GM21526 (cell line): ENCODE measurements at regions not wholly inside any gene's neighbourhood (a gene's known extent, or its start where the extent isn't known, plus 50 kb on each side); places are given as distances from the start of the nearest gene placed in this dataset.

ENCODE experiments used
- ATAC-seq: cut with Tn5 transposase; IDR thresholded peaks from one replicate; pipeline ENCODE4 v1.9.1; 2021; ENCODE audit warnings: moderate library complexity; ENCODE audit not compliant: unreplicated experiment, low FRiP score

DNA sequence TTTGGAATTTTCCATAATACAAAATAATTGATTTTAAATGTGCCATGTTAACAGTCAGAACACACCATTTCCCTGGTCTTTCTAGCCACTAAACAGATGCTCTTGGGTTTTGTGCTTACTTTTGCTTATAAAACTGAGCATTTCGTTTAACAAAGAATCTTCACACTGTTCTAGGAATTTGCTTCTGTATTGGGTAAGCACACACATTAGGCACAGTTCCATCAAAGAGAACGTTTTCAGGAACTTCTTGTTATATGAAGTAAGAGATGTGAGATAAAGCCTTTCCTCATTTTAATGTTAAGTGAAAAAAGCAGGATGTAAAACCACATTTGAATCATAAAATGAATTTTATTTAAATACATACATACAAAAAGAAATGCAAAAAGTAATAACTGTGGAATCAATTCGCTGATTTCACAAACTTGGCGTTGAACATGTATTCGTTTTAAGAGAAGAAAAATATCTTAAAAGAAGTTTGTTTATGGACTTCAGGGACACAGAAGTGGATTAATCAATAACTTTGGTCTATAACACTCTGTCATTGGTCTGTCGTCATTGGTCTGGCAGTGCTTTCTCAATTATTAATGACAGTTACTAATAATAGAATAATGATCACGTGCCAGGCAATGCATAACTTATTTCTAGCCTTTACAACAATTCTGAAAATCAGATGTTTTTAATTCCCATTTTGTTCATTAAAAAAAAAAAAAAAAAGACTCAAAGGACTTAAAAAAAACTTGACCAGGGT is 199.9 kb upstream of the PRDM1 start:
- ATAC-seq = no peak

DNA sequence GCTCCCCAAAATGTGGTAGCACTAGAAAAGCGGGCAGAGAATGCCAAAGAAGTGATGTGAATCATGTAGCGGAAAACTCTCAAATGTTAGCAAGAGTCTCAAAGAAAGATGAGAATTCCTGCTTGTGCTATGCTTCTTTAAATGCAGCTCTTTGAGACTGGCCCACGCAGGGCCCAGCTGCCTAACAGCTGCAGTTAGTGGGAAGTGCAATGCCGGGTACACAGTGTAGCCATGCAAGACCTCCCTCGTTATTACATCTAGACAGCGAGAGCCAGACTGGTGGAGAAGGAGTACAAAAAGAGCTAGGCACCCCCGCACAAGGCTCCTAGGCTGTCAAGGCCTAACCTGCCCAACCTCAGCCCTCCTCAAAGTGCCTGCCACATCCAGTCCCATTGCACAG is 201.7 kb upstream of the PRDM1 start:
- ATAC-seq = no peak

DNA sequence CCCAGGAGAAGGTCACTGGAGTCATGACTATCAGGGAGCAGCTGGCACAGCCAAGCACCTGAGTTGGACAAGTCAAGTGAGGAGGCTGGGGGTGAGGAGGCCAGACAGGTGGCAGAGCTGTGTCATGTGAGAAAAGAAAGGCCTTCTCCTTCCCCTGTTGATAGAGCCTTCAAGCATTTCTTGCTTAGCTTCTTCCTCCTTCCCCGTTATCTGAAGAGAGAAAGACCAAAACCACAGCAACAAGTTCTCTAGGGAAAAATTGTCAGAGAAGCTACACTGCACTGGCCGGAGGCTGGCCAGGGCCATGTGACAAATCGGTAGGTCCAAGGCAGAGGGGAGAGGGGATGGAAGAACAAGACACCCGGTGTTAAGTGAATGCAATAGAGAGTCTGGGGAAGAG is 202.1 kb upstream of the PRDM1 start:
- no peak for ATAC-seq

- ATAC-seq = no peak
Measured at GRCh38 chr6:105882828-105883227, 203.3 kb upstream of the PRDM1 start.

GRCh38 chr6:105882121-105882803 is 203.9 kb upstream of the PRDM1 start:
- no peak for ATAC-seq

GRCh38 chr6:105881608-105882007 is 204.5 kb upstream of the PRDM1 start:
- no peak for ATAC-seq

- no peak for ATAC-seq
Measured at GRCh38 chr6:105880030-105880492, 206.1 kb upstream of the PRDM1 start.

DNA sequence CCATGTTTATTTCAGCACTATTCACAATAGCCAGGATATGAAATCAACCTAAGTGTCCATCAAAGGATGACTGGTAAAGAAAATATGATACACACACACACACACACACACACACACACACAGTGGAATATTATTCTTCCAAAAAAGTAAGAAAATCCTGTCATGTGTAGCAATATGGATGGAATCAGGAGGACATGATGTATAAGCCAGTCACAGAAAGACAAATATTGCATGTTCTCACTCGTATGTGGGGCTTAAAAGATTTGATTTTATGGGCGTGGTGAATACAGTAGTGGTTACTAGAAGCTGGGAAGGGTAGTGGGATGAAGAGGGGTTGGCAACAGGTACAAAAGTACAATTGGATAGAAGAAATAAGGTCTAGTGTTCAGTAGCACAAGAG is 207.0 kb upstream of the PRDM1 start:
- no peak for ATAC-seq

DNA sequence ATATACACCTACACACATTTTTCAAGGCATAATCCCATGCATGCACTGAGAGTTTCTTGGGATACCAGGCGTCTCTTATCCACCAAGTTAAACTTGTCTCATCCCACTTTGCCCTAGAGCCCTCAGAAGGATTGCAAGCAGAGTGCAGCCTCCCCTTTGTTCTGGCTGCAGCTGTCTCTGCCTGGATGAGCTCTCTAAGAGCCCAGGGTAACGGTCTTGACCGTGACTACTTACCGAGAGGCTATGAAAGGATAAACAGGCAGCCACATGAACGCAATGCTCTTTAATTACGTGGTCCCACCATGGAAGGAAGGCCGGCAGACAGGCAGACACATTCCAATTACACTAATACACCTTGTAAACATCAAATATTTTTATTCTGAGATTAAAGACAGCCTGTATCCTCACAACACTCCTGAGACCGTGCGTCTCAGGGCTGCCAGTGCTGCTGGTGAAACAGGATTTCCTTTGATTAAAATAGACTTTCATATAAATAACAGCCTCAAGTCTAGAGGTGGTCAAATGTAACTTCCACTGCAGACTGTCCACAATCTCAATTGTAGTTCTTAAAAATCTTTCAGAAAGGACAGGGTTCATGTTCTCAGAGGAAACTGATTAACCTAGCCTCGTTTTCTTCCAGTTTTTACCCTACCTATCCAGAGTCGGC is 210.0 kb upstream of the PRDM1 start:
- no peak for ATAC-seq

DNA sequence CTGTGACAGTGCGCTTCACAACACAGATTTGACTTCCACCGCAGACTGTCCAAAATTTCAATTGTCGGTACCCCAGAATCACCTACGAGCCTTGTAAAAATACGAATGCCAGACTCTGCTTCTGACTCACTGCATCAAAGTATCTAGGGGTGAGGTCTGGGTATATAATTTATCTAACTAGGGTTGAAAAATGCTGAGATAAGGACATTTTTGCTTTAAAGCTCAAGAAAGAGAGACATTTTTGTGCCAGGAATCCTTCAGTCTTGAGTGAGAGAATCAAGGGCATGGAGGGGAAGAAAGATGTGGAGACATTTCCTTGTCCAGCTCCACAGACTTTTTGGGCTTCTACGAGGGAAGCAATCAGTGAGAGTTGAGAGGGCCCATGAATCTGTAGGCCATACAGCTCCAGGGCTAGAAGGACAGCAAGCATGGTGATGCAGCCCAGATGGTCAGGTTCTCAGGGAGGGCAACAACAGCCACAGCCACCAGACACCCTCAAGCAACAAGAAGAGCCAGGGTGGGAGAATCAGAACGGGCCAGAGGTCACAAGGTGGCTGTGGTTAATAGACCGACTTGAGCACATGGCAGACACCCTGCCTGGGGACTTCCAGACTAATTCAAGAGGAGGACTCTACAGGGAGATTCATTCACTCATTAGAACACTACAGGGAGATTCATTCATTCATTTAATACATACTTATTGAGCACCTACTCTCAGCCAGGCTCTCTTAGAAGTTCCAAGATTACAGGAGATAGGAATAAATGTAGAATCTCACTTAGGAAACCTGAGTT is 211.1 kb upstream of the PRDM1 start:
- no peak for ATAC-seq

GRCh38 chr6:105873799-105874198 is 212.3 kb upstream of the PRDM1 start:
- ATAC-seq = no peak

- no peak for ATAC-seq
Measured at GRCh38 chr6:105873211-105873704, 212.9 kb upstream of the PRDM1 start.

GRCh38 chr6:105872249-105872648 is 213.9 kb upstream of the PRDM1 start:
- no peak for ATAC-seq

GRCh38 chr6:105871542-105871941 is 214.6 kb upstream of the PRDM1 start:
- ATAC-seq = no peak

- ATAC-seq = no peak
Measured at GRCh38 chr6:105869835-105870440, 216.2 kb upstream of the PRDM1 start.

DNA sequence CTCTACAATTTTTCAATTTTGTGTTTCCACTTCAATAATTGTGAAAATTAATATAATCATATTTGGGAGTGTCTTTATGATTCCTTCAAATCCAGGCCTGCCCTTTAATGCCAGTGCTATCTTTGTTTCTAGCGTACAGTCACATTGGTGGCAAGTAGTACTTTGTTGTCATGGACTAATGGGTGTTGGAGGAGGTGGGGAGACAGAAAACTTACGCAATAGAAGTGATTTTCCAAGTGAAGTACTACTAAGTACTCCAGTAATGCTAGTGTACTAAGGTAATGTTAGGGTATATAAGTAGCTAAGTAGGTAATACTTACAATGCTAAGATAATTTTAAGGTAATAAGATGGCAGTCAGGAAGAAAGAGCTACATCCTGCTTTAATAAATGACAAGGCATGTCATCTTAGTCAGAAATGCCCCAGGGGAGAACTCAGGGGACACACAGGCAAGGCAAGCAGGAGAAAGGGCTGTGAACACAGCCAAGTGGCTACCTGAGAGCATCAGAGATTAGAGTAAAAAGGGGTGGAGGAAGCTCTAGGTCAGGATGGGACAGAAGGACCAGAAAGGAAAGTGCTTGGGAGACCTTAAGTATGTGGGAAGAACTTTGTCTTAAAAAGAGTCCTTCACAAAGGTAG is 217.2 kb upstream of the PRDM1 start:
- ATAC-seq = no peak

DNA sequence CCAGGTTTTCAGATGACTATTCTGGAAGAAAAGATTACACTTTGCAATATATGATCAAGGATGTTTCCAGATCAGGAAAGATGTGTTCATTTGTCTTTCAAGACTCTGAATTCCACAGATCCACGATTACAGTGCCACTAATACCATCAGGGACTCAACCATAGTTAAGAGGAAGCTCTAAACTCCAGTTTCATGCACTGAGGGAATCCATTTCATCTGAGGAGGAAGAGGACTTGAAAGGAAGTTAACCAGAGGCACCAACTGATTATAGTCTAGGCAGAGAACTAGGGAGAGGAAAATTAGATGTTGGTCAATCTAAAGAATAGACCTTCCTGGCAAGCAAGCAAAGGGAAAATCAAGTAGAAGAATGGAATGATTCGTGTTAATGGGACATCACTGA is 218.3 kb upstream of the PRDM1 start:
- ATAC-seq = no peak

DNA sequence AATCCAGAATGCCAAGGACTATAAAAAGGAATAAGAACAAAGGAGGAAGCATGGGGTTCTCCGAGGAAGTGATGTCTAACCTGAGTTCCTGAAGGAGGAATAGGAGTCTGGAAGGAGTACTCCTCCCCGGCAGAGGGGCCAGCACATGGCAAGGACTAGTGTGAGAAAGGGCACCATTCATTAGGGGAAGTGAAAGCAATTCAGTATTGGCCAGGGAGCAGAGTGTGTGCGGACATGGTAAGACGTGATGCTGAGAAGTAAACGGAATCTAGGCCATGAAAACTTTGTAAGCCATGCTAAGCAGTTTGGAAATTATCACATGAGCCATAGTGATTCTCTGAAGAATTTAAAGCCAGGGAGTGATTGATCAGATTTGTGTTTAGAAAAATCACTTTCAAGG is 218.9 kb upstream of the PRDM1 start:
- ATAC-seq = no peak

DNA sequence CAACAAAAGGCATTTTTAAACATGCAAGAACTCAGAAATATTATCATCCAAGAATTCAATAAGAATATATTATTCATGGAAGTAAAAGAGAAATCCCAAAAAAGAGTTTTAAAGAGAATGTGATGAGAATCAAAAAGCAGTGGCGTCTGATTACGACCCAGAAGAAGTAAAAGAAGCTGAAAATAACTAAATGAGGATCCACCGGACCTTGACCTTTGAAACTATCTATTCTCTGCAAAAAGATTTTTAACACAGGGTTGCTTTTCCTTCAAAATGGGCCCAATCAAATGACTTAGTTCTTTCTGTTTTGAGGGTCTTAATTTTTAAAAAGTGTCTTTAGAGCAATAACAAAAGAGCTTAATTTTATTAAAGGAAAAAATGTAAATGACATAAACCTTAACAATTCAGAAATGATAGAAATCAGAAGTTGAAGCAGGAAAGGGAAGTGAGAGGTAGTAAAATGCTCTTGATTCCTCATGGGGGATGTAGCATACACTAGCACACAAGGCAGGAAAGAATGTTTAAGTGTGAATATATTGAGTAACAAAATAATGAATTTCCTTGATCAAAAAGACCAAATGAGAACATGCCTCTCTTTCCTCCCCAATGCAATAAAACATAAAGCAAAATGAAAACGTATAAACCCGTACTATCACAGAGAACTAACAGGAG is 223.1 kb upstream of the PRDM1 start:
- ATAC-seq = no peak
